HEK293 (cell line): ENCODE measurements at regions not wholly inside any gene's neighbourhood (a gene's known extent, or its start where the extent isn't known, plus 50 kb on each side); places are given as distances from the start of the nearest gene placed in this dataset.
A peak's percentile ranks its signal among the peaks of the same experiment; 100 is the strongest.

Source experiments
- CTCF ChIA-PET: fragments of 350-600 bp; formaldehyde crosslinking; extraction: SDS; loops from one replicate; lab custom pipeline; 2021; ENCODE audit warnings: antibody characterized with exemption; lab: Yijun Ruan, JAX
- POLR2A ChIA-PET: fragments of 300-600 bp; formaldehyde crosslinking; extraction: SDS; loops from one replicate; lab custom pipeline; 2020; ENCODE audit warnings: antibody characterized with exemption, inconsistent platforms; lab: Yijun Ruan, JAX
- H3K27ac ChIP-seq: fragments of 200-500 bp; sonication (Bioruptor generic); 2 replicates; pipeline ENCODE4 v1.5.1; 2014; ENCODE audit warnings: low read depth, low read length, control low read depth, inconsistent platforms; ENCODE audit errors: extremely low read depth
- H3K36me3 ChIP-seq, 2 experiments: fragments of 200-500 bp in 1 of 2; sonication (Bioruptor generic) in 1 of 2; 1 replicate in 1 of 2; 2 replicates in 1 of 2; pipeline ENCODE4 v1.5.1; 2014 to 2017; ENCODE audit warnings: inconsistent platforms in 2 of 2, low read length in 2 of 2; ENCODE audit not compliant: control insufficient read depth in 2 of 2, insufficient read depth in 1 of 2
- H3K4me1 ChIP-seq: fragments of 200-500 bp; sonication (Bioruptor generic); 2 replicates; pipeline ENCODE4 v1.5.1; 2014; ENCODE audit warnings: mild to moderate bottlenecking, low read length, inconsistent platforms; ENCODE audit not compliant: control insufficient read depth, insufficient read depth
- H3K4me3 ChIP-seq: 2 replicates; pipeline ENCODE4 v1.5.1; 2011; ENCODE audit warnings: low read depth, mild to moderate bottlenecking, control low read depth, low read length, moderate library complexity
- H3K9me3 ChIP-seq: fragments of 200-500 bp; sonication (Bioruptor generic); 2 replicates; pipeline ENCODE4 v1.5.1; 2014; ENCODE audit warnings: low read depth, low read length, inconsistent platforms; ENCODE audit not compliant: control insufficient read depth, insufficient read depth
- GFI1B ChIP-seq: fragments of 450-650 bp; formaldehyde crosslinking; IDR thresholded peaks from 2 replicates; pipeline ENCODE4 v1.5.1; 2016; ENCODE audit warnings: missing biosample characterization, missing genetic modification characterization
- HOXA7 ChIP-seq: sonication (generic); formaldehyde crosslinking; IDR thresholded peaks from 2 replicates; pipeline ENCODE4 v1.8.1; 2022; ENCODE audit warnings: missing genetic modification reagents, borderline replicate concordance
- MEIS1 ChIP-seq: sonication (generic); formaldehyde crosslinking; IDR thresholded peaks from 2 replicates; pipeline ENCODE4 v1.8.1; 2022; ENCODE audit warnings: missing genetic modification reagents, mild to moderate bottlenecking, borderline replicate concordance
- SCRT2 ChIP-seq: fragments of 450-650 bp; formaldehyde crosslinking; IDR thresholded peaks from 2 replicates; pipeline ENCODE4 v1.5.1; 2016; ENCODE audit warnings: missing biosample characterization, missing genetic modification characterization
- ZBTB1 ChIP-seq: fragments of 450-650 bp; formaldehyde crosslinking; IDR thresholded peaks from 2 replicates; pipeline ENCODE4 v1.5.1; 2016; ENCODE audit warnings: missing biosample characterization, missing genetic modification characterization
- ZBTB48 ChIP-seq: fragments of 450-650 bp; formaldehyde crosslinking; IDR thresholded peaks from 2 replicates; pipeline ENCODE4 v1.5.1; 2016; ENCODE audit warnings: missing biosample characterization, missing genetic modification characterization
- ZNF132 ChIP-seq: fragments of 450-650 bp; formaldehyde crosslinking; IDR thresholded peaks from 2 replicates; pipeline ENCODE4 v1.5.1; 2017; ENCODE audit warnings: missing biosample characterization, missing genetic modification characterization, borderline replicate concordance
- ZNF148 ChIP-seq: fragments of 450-650 bp; formaldehyde crosslinking; IDR thresholded peaks from 2 replicates; pipeline ENCODE4 v1.5.0; 2017; ENCODE audit warnings: missing biosample characterization, missing genetic modification characterization, borderline replicate concordance
- ZNF26 ChIP-seq: fragments of 450-650 bp; formaldehyde crosslinking; IDR thresholded peaks from 2 replicates; pipeline ENCODE4 v1.5.1; 2016; ENCODE audit warnings: missing biosample characterization, missing genetic modification characterization
- ZNF292 ChIP-seq: fragments of 450-650 bp; formaldehyde crosslinking; IDR thresholded peaks from 2 replicates; pipeline ENCODE4 v1.5.1; 2016; ENCODE audit warnings: low read depth, missing biosample characterization, missing genetic modification characterization, borderline replicate concordance
- ZNF302 ChIP-seq: fragments of 450-650 bp; formaldehyde crosslinking; IDR thresholded peaks from 2 replicates; pipeline ENCODE4 v1.5.1; 2016; ENCODE audit warnings: missing biosample characterization, missing genetic modification characterization, low read depth
- ZNF513 ChIP-seq: fragments of 450-650 bp; IDR thresholded peaks from 2 replicates; pipeline ENCODE4 v1.5.1; 2018; ENCODE audit warnings: missing biosample characterization, missing genetic modification characterization
- ZNF529 ChIP-seq: fragments of 450-650 bp; formaldehyde crosslinking; IDR thresholded peaks from 2 replicates; pipeline ENCODE4 v1.5.1; 2017; ENCODE audit warnings: missing genetic modification characterization, missing biosample characterization; ENCODE audit not compliant: insufficient replicate concordance
- ZNF544 ChIP-seq: fragments of 450-650 bp; formaldehyde crosslinking; IDR thresholded peaks from 2 replicates; pipeline ENCODE4 v1.5.0; 2017; ENCODE audit warnings: missing biosample characterization, missing genetic modification characterization
- ZNF549 ChIP-seq: fragments of 450-650 bp; IDR thresholded peaks from 2 replicates; pipeline ENCODE4 v1.5.1; 2018; ENCODE audit warnings: missing biosample characterization, missing genetic modification characterization, mild to moderate bottlenecking, inconsistent platforms, moderate library complexity
- ZNF560 ChIP-seq: fragments of 450-650 bp; formaldehyde crosslinking; IDR thresholded peaks from 2 replicates; pipeline ENCODE4 v1.5.1; 2017; ENCODE audit warnings: missing biosample characterization, missing genetic modification characterization, borderline replicate concordance
- ZNF596 ChIP-seq: fragments of 450-650 bp; IDR thresholded peaks from 2 replicates; pipeline ENCODE4 v1.5.0; 2018; ENCODE audit warnings: missing biosample characterization, mild to moderate bottlenecking, missing genetic modification characterization, moderate library complexity
- TF ChIP-seq, protein P1 (sequence below): fragments of 450-650 bp; formaldehyde crosslinking; IDR thresholded peaks from 2 replicates; pipeline ENCODE4 v1.5.1; 2017; ENCODE audit warnings: missing biosample characterization, missing genetic modification characterization
- TF ChIP-seq, protein P2 (sequence below): fragments of 450-650 bp; formaldehyde crosslinking; IDR thresholded peaks from 2 replicates; pipeline ENCODE4 v1.5.1; 2016; ENCODE audit warnings: missing biosample characterization, missing genetic modification characterization
- TF ChIP-seq, protein P3 (sequence below): fragments of 450-650 bp; formaldehyde crosslinking; IDR thresholded peaks from 2 replicates; pipeline ENCODE4 v1.5.1; 2016; ENCODE audit warnings: missing biosample characterization, missing genetic modification characterization

- TF ChIP-seq, protein P1, sequence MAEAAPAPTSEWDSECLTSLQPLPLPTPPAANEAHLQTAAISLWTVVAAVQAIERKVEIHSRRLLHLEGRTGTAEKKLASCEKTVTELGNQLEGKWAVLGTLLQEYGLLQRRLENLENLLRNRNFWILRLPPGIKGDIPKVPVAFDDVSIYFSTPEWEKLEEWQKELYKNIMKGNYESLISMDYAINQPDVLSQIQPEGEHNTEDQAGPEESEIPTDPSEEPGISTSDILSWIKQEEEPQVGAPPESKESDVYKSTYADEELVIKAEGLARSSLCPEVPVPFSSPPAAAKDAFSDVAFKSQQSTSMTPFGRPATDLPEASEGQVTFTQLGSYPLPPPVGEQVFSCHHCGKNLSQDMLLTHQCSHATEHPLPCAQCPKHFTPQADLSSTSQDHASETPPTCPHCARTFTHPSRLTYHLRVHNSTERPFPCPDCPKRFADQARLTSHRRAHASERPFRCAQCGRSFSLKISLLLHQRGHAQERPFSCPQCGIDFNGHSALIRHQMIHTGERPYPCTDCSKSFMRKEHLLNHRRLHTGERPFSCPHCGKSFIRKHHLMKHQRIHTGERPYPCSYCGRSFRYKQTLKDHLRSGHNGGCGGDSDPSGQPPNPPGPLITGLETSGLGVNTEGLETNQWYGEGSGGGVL: no peak
- TF ChIP-seq ZNF544 (tag by site-specific recombination) (no peak), HOXA7 (CRISPR knock-in tag) (no peak), ZNF560 (tag by site-specific recombination) (no peak), ZNF132 (tag by site-specific recombination) (no peak), SCRT2 (no peak)
These were observed 248.6 kb downstream of the TBX15 start (continued) for GRCh38 chr1:118739501-118739900.

- ChIA-PET POLR2A (no interaction called here), CTCF (no interaction called here)
- H3K9me3 ChIP-seq: no peaks in the 10 kb centered on the region
- H3K4me1 ChIP-seq: no peaks in the 10 kb centered on the region
- no peaks in the 10 kb centered on the region for H3K36me3 ChIP-seq
- no peak overlapping the region for H3K27ac ChIP-seq
- no peak for TF ChIP-seq ZBTB1 (tag by site-specific recombination)
- TF ChIP-seq ZNF549 (tag by site-specific recombination): peak; percentile 63; the same call in 1 of the 2 replicates
- no peak overlapping the region for H3K4me3 ChIP-seq
These were observed 251.8 kb downstream of the TBX15 start for GRCh38 chr1:118736322-118736721.

- ChIA-PET CTCF (interaction anchor here (0.8 kb wide), 1 partner anchor 651 kb away, joined by 4 read pairs; no protein-coding TSS in a partner anchor), POLR2A (no interaction called here)
- TF ChIP-seq ZNF26 (no peak), ZNF302 (no peak), ZNF596 (no peak)
- TF ChIP-seq, protein P2, sequence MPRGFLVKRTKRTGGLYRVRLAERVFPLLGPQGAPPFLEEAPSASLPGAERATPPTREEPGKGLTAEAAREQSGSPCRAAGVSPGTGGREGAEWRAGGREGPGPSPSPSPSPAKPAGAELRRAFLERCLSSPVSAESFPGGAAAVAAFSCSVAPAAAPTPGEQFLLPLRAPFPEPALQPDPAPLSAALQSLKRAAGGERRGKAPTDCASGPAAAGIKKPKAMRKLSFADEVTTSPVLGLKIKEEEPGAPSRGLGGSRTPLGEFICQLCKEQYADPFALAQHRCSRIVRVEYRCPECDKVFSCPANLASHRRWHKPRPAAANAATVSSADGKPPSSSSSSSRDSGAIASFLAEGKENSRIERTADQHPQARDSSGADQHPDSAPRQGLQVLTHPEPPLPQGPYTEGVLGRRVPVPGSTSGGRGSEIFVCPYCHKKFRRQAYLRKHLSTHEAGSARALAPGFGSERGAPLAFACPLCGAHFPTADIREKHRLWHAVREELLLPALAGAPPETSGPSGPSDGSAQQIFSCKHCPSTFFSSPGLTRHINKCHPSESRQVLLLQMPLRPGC (tag by site-specific recombination): no peak
- TF ChIP-seq, protein P3, sequence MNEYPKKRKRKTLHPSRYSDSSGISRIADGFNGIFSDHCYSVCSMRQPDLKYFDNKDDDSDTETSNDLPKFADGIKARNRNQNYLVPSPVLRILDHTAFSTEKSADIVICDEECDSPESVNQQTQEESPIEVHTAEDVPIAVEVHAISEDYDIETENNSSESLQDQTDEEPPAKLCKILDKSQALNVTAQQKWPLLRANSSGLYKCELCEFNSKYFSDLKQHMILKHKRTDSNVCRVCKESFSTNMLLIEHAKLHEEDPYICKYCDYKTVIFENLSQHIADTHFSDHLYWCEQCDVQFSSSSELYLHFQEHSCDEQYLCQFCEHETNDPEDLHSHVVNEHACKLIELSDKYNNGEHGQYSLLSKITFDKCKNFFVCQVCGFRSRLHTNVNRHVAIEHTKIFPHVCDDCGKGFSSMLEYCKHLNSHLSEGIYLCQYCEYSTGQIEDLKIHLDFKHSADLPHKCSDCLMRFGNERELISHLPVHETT (tag by site-specific recombination): no peak
- H3K27ac ChIP-seq: no peak overlapping the region
- no peaks in the 10 kb centered on the region for H3K4me1 ChIP-seq
- no peak overlapping the region for H3K4me3 ChIP-seq
- H3K36me3 ChIP-seq: no peaks in the 10 kb centered on the region
- no peaks in the 10 kb centered on the region for H3K9me3 ChIP-seq
These were observed 270.2 kb downstream of the TBX15 start for GRCh38 chr1:118717893-118718292.

- H3K27ac ChIP-seq: no peak overlapping the region
- ChIA-PET CTCF (interaction anchor here (0.6 to 1.4 kb wide), 2 partner anchors 212 to 697 kb away, joined by 3 read pairs; no protein-coding TSS in a partner anchor), POLR2A (no interaction called here)
- no peaks in the 10 kb centered on the region for H3K4me1 ChIP-seq
- H3K9me3 ChIP-seq: no peaks in the 10 kb centered on the region
- no peaks in the 10 kb centered on the region for H3K36me3 ChIP-seq
- no peak overlapping the region for H3K4me3 ChIP-seq
- TF ChIP-seq MEIS1: no peak
- TF ChIP-seq ZNF148 (tag by site-specific recombination): no peak
- no peak for TF ChIP-seq ZNF292 (tag by site-specific recombination)
- no peak for TF ChIP-seq ZBTB48 (tag by site-specific recombination)
- TF ChIP-seq ZNF513 (tag by site-specific recombination): no peak
- TF ChIP-seq ZNF529: no peak
- TF ChIP-seq GFI1B (tag by site-specific recombination): no peak
These were observed 271.4 kb downstream of the TBX15 start for GRCh38 chr1:118716775-118717174.
